Tibial nerve (tissue), 3 donors: ENCODE measurements at regions not wholly inside any gene's neighbourhood (a gene's known extent, or its start where the extent isn't known, plus 50 kb on each side); places are given as distances from the start of the nearest gene placed in this dataset.

Source experiments
- CTCF ChIP-seq, 5 experiments: fragments of 200-600 bp in 3 of 5; fragments of 450-650 bp in 2 of 5; sonication (generic) in 3 of 5; IDR thresholded peaks; one replicate each; pipeline ENCODE4 v1.5.1; 2016 to 2019; ENCODE audit warnings: antibody characterized with exemption in 5 of 5, mild to moderate bottlenecking in 3 of 5, moderate library complexity in 2 of 5
- POLR2A ChIP-seq, 2 donors: fragments of 450-650 bp; IDR thresholded peaks; one replicate each; pipeline ENCODE4 v1.6.1; 2017; ENCODE audit warnings: antibody characterized with exemption in 2 of 2, mild to moderate bottlenecking in 2 of 2, moderate library complexity in 2 of 2

- TF ChIP-seq CTCF (IDR thresholded peaks at IDR 0.05) = no peak
- no peak for TF ChIP-seq POLR2A (IDR thresholded peaks at IDR 0.05)
These were observed 177.5 kb upstream of the ETAA1 start for GRCh38 chr2:67219651-67220050.
